ENCODE measurements at regions not wholly inside any gene's neighbourhood (a gene's known extent, or its start where the extent isn't known, plus 50 kb on each side); places are given as distances from the start of the nearest gene placed in this dataset.

- H3K4me1 ChIP-seq (ENCODE audit: insufficient read depth, low read length): no peaks in the 10 kb centered on the region
- TF ChIP-seq CTCF (IDR thresholded peaks at IDR 0.05; ENCODE audit: borderline replicate concordance, extremely low read depth, low read length, poor library complexity, severe bottlenecking): no peak
- TF ChIP-seq EZH2 (IDR thresholded peaks at IDR 0.05; ENCODE audit: borderline replicate concordance, low read depth, low read length, severe bottlenecking): no peak
- H4K20me1 ChIP-seq (ENCODE audit: insufficient read depth, low read length): no peaks in the 10 kb centered on the region
- H3K4me2 ChIP-seq (ENCODE audit: insufficient read depth, low read length): no peak overlapping the region
- H3K9ac ChIP-seq (ENCODE audit: low read depth, low read length): no peak overlapping the region
- H3K9me3 ChIP-seq (ENCODE audit: insufficient read depth, low read length, severe bottlenecking): peaks cover 2% of the 10 kb centered on the region
- no peak overlapping the region for H3K27ac ChIP-seq (ENCODE audit: low read length)
- ATAC-seq (ENCODE audit: insufficient read depth, low read depth) (no peak), DNase-seq (no peak)
- H3K79me2 ChIP-seq (ENCODE audit: insufficient read depth, low read length): no peaks in the 10 kb centered on the region
- H3K36me3 ChIP-seq (ENCODE audit: insufficient read depth, low read length): no peaks in the 10 kb centered on the region
- no peak overlapping the region for H2AFZ ChIP-seq (ENCODE audit: low read depth, low read length)
- no peaks in the 10 kb centered on the region for H3K27me3 ChIP-seq (ENCODE audit: insufficient read depth, low read length, poor library complexity)
- no peak overlapping the region for H3K4me3 ChIP-seq (ENCODE audit: low read depth in 1 of 2, low read length in 2 of 2)
These were observed 289.3 kb downstream of the FSIP2 start for GRCh38 chr2:186027922-186028321.

GRCh38 chr2:186031229-186031628, 292.6 kb downstream of the FSIP2 start:
- Histone ChIP-seq H3K4me1 (ENCODE audit: insufficient read depth, low read length) (no peaks in the 10 kb centered on the region), H3K9me3 (ENCODE audit: insufficient read depth, low read length, severe bottlenecking) (no peaks in the 10 kb centered on the region), H3K36me3 (ENCODE audit: insufficient read depth, low read length) (no peaks in the 10 kb centered on the region), H3K27me3 (ENCODE audit: insufficient read depth, low read length, poor library complexity) (no peaks in the 10 kb centered on the region), H4K20me1 (ENCODE audit: insufficient read depth, low read length) (no peaks in the 10 kb centered on the region), H3K4me2 (ENCODE audit: insufficient read depth, low read length) (no peak overlapping the region), H3K4me3 (ENCODE audit: low read depth in 1 of 2, low read length in 2 of 2) (no peak overlapping the region), H2AFZ (ENCODE audit: low read depth, low read length) (no peak overlapping the region), H3K79me2 (ENCODE audit: insufficient read depth, low read length) (no peaks in the 10 kb centered on the region), H3K27ac (ENCODE audit: low read length) (no peak overlapping the region), H3K9ac (ENCODE audit: low read depth, low read length) (no peak overlapping the region)
- DNase-seq (no peak), ATAC-seq (ENCODE audit: insufficient read depth, low read depth) (no peak)
- TF ChIP-seq CTCF (IDR thresholded peaks at IDR 0.05; ENCODE audit: borderline replicate concordance, extremely low read depth, low read length, poor library complexity, severe bottlenecking) (no peak), EZH2 (IDR thresholded peaks at IDR 0.05; ENCODE audit: borderline replicate concordance, low read depth, low read length, severe bottlenecking) (no peak)

GRCh38 chr2:186032102-186032738, 293.6 kb downstream of the FSIP2 start:
- Histone ChIP-seq H3K9ac (ENCODE audit: low read depth, low read length) (no peak overlapping the region), H4K20me1 (ENCODE audit: insufficient read depth, low read length) (no peaks in the 10 kb centered on the region), H3K79me2 (ENCODE audit: insufficient read depth, low read length) (no peaks in the 10 kb centered on the region), H3K4me3 (ENCODE audit: low read depth in 1 of 2, low read length in 2 of 2) (no peak overlapping the region), H3K27me3 (ENCODE audit: insufficient read depth, low read length, poor library complexity) (no peaks in the 10 kb centered on the region), H3K27ac (ENCODE audit: low read length) (no peak overlapping the region), H3K36me3 (ENCODE audit: insufficient read depth, low read length) (no peaks in the 10 kb centered on the region), H3K9me3 (ENCODE audit: insufficient read depth, low read length, severe bottlenecking) (no peaks in the 10 kb centered on the region), H2AFZ (ENCODE audit: low read depth, low read length) (no peak overlapping the region), H3K4me1 (ENCODE audit: insufficient read depth, low read length) (no peaks in the 10 kb centered on the region), H3K4me2 (ENCODE audit: insufficient read depth, low read length) (no peak overlapping the region)
- TF ChIP-seq CTCF (IDR thresholded peaks at IDR 0.05; ENCODE audit: borderline replicate concordance, extremely low read depth, low read length, poor library complexity, severe bottlenecking) (no peak), EZH2 (IDR thresholded peaks at IDR 0.05; ENCODE audit: borderline replicate concordance, low read depth, low read length, severe bottlenecking) (no peak)
- DNase-seq (no peak), ATAC-seq (ENCODE audit: insufficient read depth, low read depth) (no peak)

All from DND-41 (cell line).